Breast epithelium (tissue), 4 donors: ENCODE measurements at regions not wholly inside any gene's neighbourhood (a gene's known extent, or its start where the extent isn't known, plus 50 kb on each side); places are given as distances from the start of the nearest gene placed in this dataset.
A peak's percentile ranks its signal among the peaks of the same experiment; 100 is the strongest.
"Not testable (repeated sequence)": the region's sequence is repeated elsewhere in the genome, so short reads cannot be mapped to it uniquely, and the experiment has no call there.

Source experiments
- DNase-seq, 2 donors: peaks; one replicate each; pipeline ENCODE4 v3.0.0-alpha.2; 2019; ENCODE audit warnings: low spot score in 2 of 2
- H3K27ac ChIP-seq, 2 donors: fragments of 200-600 bp; sonication (generic) in 1 of 2; one replicate each; pipeline ENCODE4 v1.5.1; 2016 to 2019; ENCODE audit warnings: mild to moderate bottlenecking in 1 of 2
- H3K27me3 ChIP-seq, 2 donors: fragments of 200-600 bp; sonication (generic) in 1 of 2; one replicate each; pipeline versions ENCODE4 v1.5.1 to v1.6.0; 2017 to 2019; ENCODE audit warnings: control low read depth in 1 of 2, mild to moderate bottlenecking in 1 of 2
- H3K36me3 ChIP-seq: fragments of 200-600 bp; one replicate; pipeline ENCODE4 v1.5.1; 2019
- H3K4me1 ChIP-seq, 2 donors: fragments of 200-600 bp; sonication (generic); one replicate each; pipeline ENCODE4 v1.5.1; 2016 to 2019; ENCODE audit warnings: control low read depth in 1 of 2
- H3K4me3 ChIP-seq, 3 donors: fragments of 200-600 bp; sonication (generic); 1 replicate in 2 of 3; 2 replicates in 1 of 3; pipeline ENCODE4 v1.5.1; 2016 to 2019; ENCODE audit warnings: mild to moderate bottlenecking in 3 of 3, moderate library complexity in 2 of 3
- H3K9me3 ChIP-seq, 2 donors: fragments of 200-600 bp; sonication (generic) in 1 of 2; one replicate each; pipeline ENCODE4 v1.5.1; 2016 to 2019; ENCODE audit warnings: control low read depth in 1 of 2
- POLR2A ChIP-seq: fragments of 450-650 bp; IDR thresholded peaks from one replicate; pipeline ENCODE4 v1.6.1; 2016; ENCODE audit warnings: antibody characterized with exemption, mild to moderate bottlenecking, moderate library complexity
- POLR2AphosphoS5 ChIP-seq, 3 donors: sonication (generic); formaldehyde crosslinking; IDR thresholded peaks; one replicate each; pipeline ENCODE4 v1.6.1; 2017; ENCODE audit warnings: antibody characterized with exemption in 3 of 3
- intact Hi-C: fragments of 100-400 bp; cut with DNase I; formaldehyde crosslinking; loops from one replicate; pipeline ENCODE4 v1.15.1; 2023; ENCODE audit warnings: low total_unique reads
- TF ChIP-seq, protein P1 (sequence below), 3 donors: fragments of 450-650 bp; IDR thresholded peaks; one replicate each; pipeline ENCODE4 v1.5.1; 2016 to 2017; ENCODE audit warnings: antibody characterized with exemption in 3 of 3, mild to moderate bottlenecking in 3 of 3, moderate library complexity in 3 of 3

GRCh38 chr3:87792534-87793336 lies 266.1 kb downstream of the CGGBP1 start, which contains the start of gene HTR1F:
Gene HTR1F, plus strand, starts transcription at chr3:87792706.
- H3K27me3 ChIP-seq: no peaks in the 10 kb centered on the region
- no peaks in the 10 kb centered on the region for H3K4me1 ChIP-seq
- DNase-seq: no peak
- intact Hi-C loops: no loop called here
- H3K9me3 ChIP-seq: no peaks in the 10 kb centered on the region
- peak within 1 kb of the TSS; percentile 27 to 80 for H3K27ac ChIP-seq
- TF ChIP-seq, protein P1, sequence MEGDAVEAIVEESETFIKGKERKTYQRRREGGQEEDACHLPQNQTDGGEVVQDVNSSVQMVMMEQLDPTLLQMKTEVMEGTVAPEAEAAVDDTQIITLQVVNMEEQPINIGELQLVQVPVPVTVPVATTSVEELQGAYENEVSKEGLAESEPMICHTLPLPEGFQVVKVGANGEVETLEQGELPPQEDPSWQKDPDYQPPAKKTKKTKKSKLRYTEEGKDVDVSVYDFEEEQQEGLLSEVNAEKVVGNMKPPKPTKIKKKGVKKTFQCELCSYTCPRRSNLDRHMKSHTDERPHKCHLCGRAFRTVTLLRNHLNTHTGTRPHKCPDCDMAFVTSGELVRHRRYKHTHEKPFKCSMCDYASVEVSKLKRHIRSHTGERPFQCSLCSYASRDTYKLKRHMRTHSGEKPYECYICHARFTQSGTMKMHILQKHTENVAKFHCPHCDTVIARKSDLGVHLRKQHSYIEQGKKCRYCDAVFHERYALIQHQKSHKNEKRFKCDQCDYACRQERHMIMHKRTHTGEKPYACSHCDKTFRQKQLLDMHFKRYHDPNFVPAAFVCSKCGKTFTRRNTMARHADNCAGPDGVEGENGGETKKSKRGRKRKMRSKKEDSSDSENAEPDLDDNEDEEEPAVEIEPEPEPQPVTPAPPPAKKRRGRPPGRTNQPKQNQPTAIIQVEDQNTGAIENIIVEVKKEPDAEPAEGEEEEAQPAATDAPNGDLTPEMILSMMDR (IDR thresholded peaks at IDR 0.05): no peak
- no peaks in the 10 kb centered on the region for H3K36me3 ChIP-seq
- H3K4me3 ChIP-seq: peak within 1 kb of the TSS; percentile 46 to 75 (median 47)

GRCh38 chr3:87792198-87792533 lies 266.6 kb downstream of the CGGBP1 start:
- Histone ChIP-seq H3K4me1 (no peaks in the 10 kb centered on the region), H3K36me3 (no peaks in the 10 kb centered on the region), H3K27ac (no peak overlapping the region), H3K4me3 (peak overlapping the region; percentile 46 to 75 (median 47)), H3K9me3 (no peaks in the 10 kb centered on the region), H3K27me3 (no peaks in the 10 kb centered on the region)
- TF ChIP-seq, protein P1 (IDR thresholded peaks at IDR 0.05): no peak
- TF ChIP-seq POLR2A (no peak), POLR2AphosphoS5 (IDR thresholded peaks at IDR 0.05) (no peak)
- no peak for DNase-seq
- intact Hi-C loops: no loop called here

DNA sequence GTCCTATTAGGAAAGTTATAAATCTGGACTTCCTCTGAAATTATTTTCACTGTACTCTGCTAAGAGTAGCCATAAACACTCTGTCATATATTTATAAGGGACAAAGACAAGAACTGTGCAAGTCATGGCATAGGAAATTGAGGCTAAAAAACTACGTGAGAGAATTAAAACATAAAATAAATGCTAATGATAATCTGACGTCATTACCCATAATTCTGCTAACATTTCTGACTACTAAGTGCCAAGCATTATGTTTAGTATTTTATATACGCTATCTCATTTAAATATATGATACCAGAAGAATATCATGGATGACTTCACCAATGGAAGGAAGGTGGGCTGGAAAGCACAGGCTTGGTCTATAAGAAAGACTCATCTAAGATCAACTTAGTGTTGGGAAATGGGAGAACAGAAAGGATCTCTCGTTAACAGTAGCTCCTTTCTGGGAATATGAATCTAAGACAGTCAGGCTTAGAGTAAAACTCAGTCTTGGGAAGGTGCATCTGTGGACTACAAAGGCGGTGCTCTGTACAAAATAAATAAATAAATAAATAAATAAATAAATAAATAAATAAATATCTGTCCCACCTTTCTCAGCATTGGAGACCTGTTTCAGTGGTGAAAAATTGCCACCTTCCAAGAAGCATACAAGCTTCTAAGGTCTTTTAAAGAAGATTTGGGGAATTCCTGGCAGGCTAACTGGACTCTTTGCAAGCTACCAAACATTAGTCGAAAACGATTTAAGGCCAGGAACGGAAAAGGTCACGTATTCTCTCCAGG lies 267.4 kb downstream of the CGGBP1 start:
- Histone ChIP-seq H3K27ac (peak overlapping the region in 1 of 2 donors; percentile 32), H3K4me3 (peak overlapping the region in 2 of 3 donors; percentile 47 to 75), H3K36me3 (no peaks in the 10 kb centered on the region), H3K27me3 (no peaks in the 10 kb centered on the region), H3K9me3 (no peaks in the 10 kb centered on the region), H3K4me1 (no peaks in the 10 kb centered on the region)
- DNase-seq: no peak
- intact Hi-C loops: no loop called here
- TF ChIP-seq POLR2A (no peak), POLR2AphosphoS5 (IDR thresholded peaks at IDR 0.05) (no peak)
- TF ChIP-seq, protein P1 (IDR thresholded peaks at IDR 0.05): no peak

DNA sequence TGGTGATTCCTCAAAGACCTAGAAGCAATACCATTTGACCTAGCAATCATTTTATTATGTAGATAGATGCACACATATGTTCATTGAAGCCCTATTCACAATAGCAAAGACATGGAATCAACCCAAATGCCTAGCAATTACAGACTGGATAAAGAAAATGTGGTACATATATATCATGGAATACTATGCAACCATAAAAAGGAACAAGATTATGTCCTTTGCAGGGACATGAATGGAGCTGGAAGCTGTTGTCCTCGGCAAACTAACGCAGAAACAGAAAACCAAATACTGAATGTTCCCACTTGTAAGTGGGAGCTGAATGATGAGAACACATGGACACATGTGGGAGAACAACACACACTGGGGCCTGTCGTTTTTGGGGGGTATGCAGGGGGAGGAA lies 269.8 kb downstream of the CGGBP1 start:
- intact Hi-C loops, H3K4me3 ChIP-seq, H3K4me1 ChIP-seq, H3K27ac ChIP-seq, H3K36me3 ChIP-seq, H3K27me3 ChIP-seq, DNase-seq, H3K9me3 ChIP-seq: not testable (repeated sequence)

DNA sequence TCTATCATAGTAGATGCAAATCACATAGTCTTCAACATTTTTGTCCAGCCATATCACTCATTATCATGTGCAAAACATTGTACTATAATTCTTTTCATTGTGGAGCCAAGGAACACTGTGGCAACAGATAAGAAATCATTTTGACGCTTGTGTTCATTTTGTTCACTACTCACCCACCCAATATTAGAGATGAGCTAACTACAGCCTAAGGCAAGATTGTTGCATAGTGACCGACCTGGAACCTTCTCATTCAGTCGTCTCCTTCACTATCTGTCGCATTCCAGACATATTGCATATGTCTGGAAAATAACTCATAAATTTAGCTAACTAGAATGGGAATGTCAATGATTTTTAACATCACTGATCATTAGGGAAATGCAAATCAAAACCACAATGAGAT lies 270.3 kb downstream of the CGGBP1 start:
- Histone ChIP-seq H3K4me3 (no peak overlapping the region), H3K4me1 (no peaks in the 10 kb centered on the region), H3K27ac (no peak overlapping the region), H3K36me3 (no peaks in the 10 kb centered on the region), H3K27me3 (no peaks in the 10 kb centered on the region), H3K9me3 (no peaks in the 10 kb centered on the region)
- intact Hi-C loops: no loop called here
- DNase-seq: no peak
- TF ChIP-seq, protein P1 (IDR thresholded peaks at IDR 0.05): no peak
- TF ChIP-seq POLR2AphosphoS5 (IDR thresholded peaks at IDR 0.05) (no peak), POLR2A (no peak)
